Panc1 (cell line): ENCODE measurements at regions not wholly inside any gene's neighbourhood (a gene's known extent, or its start where the extent isn't known, plus 50 kb on each side); places are given as distances from the start of the nearest gene placed in this dataset.

Experiments used
- CTCF ChIP-seq: fragments of 450-650 bp; IDR thresholded peaks from 2 replicates; pipeline ENCODE4 v1.5.1; 2017; ENCODE audit warnings: mild to moderate bottlenecking
- POLR2AphosphoS5 ChIP-seq: IDR thresholded peaks from 2 replicates; pipeline ENCODE4 v1.6.1; 2012; ENCODE audit warnings: mild to moderate bottlenecking, low read depth, low read length, moderate library complexity
- SIN3A ChIP-seq: IDR thresholded peaks from 2 replicates; pipeline ENCODE4 v1.6.1; 2012; ENCODE audit warnings: low read depth, mild to moderate bottlenecking, low read length, moderate library complexity, borderline replicate concordance; ENCODE audit not compliant: insufficient read depth
- TCF7L2 ChIP-seq: IDR thresholded peaks from 2 replicates; pipeline ENCODE4 v1.6.1; 2011; ENCODE audit warnings: mild to moderate bottlenecking, low read depth, low read length, inconsistent platforms
- TF ChIP-seq, protein P1 (sequence below), 2 experiments: IDR thresholded peaks; 2 replicates each; pipeline ENCODE4 v1.6.1; 2011 to 2012; ENCODE audit warnings: low read depth in 2 of 2, control low read depth in 1 of 2, low read length in 1 of 2, mild to moderate bottlenecking in 1 of 2, moderate library complexity in 1 of 2; ENCODE audit not compliant: insufficient read depth in 1 of 2

- TF ChIP-seq CTCF (no peak), POLR2AphosphoS5 (no peak), SIN3A (no peak), TCF7L2 (no peak)
- TF ChIP-seq, protein P1, sequence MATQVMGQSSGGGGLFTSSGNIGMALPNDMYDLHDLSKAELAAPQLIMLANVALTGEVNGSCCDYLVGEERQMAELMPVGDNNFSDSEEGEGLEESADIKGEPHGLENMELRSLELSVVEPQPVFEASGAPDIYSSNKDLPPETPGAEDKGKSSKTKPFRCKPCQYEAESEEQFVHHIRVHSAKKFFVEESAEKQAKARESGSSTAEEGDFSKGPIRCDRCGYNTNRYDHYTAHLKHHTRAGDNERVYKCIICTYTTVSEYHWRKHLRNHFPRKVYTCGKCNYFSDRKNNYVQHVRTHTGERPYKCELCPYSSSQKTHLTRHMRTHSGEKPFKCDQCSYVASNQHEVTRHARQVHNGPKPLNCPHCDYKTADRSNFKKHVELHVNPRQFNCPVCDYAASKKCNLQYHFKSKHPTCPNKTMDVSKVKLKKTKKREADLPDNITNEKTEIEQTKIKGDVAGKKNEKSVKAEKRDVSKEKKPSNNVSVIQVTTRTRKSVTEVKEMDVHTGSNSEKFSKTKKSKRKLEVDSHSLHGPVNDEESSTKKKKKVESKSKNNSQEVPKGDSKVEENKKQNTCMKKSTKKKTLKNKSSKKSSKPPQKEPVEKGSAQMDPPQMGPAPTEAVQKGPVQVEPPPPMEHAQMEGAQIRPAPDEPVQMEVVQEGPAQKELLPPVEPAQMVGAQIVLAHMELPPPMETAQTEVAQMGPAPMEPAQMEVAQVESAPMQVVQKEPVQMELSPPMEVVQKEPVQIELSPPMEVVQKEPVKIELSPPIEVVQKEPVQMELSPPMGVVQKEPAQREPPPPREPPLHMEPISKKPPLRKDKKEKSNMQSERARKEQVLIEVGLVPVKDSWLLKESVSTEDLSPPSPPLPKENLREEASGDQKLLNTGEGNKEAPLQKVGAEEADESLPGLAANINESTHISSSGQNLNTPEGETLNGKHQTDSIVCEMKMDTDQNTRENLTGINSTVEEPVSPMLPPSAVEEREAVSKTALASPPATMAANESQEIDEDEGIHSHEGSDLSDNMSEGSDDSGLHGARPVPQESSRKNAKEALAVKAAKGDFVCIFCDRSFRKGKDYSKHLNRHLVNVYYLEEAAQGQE (IDR thresholded peaks at IDR 0.05; ENCODE audit: insufficient read depth in 1 of 2, low read depth in 2 of 2, low read length in 1 of 2): no peak
Measured at GRCh38 chr5:166746506-166746905, 1544.9 kb upstream of the WWC1 start.
